ENCODE measurements at regions not wholly inside any gene's neighbourhood (a gene's known extent, or its start where the extent isn't known, plus 50 kb on each side); places are given as distances from the start of the nearest gene placed in this dataset.

GRCh38 chr6:146878168-146878951 lies 279.6 kb downstream of the ADGB start:
- no peaks in the 10 kb centered on the region for H3K9me3 ChIP-seq (ENCODE audit: control insufficient read depth, low read length)
- H3K27ac ChIP-seq (ENCODE audit: low read length): no peak overlapping the region
- H3K4me3 ChIP-seq (ENCODE audit: low read length): no peak overlapping the region
- 82% methylated on average over 1 of the region's 1 CpG for WGBS
- no peak for ATAC-seq
- H3K27me3 ChIP-seq (ENCODE audit: control insufficient read depth, insufficient read depth): no peaks in the 10 kb centered on the region
- DNase-seq: no peak
- no peaks in the 10 kb centered on the region for H3K4me1 ChIP-seq (ENCODE audit: control insufficient read depth, insufficient read depth, low read length)
- intact Hi-C loops (cut with DNase I): no loop called here

GRCh38 chr6:146878952-146879340 lies 280.2 kb downstream of the ADGB start:
- ATAC-seq: no peak
- no peak for DNase-seq
- Histone ChIP-seq H3K27me3 (ENCODE audit: control insufficient read depth, insufficient read depth) (no peaks in the 10 kb centered on the region), H3K4me1 (ENCODE audit: control insufficient read depth, insufficient read depth, low read length) (no peaks in the 10 kb centered on the region), H3K4me3 (ENCODE audit: low read length) (no peak overlapping the region), H3K9me3 (ENCODE audit: control insufficient read depth, low read length) (no peaks in the 10 kb centered on the region), H3K27ac (ENCODE audit: low read length) (no peak overlapping the region)
- intact Hi-C loops (cut with DNase I): no loop called here
- 83% methylated on average over 2 of the region's 2 CpGs for WGBS

- WGBS: 64% methylated on average over 4 of the region's 4 CpGs
- Histone ChIP-seq H3K4me3 (ENCODE audit: low read length) (no peak overlapping the region), H3K4me1 (ENCODE audit: control insufficient read depth, insufficient read depth, low read length) (no peaks in the 10 kb centered on the region), H3K27me3 (ENCODE audit: control insufficient read depth, insufficient read depth) (no peaks in the 10 kb centered on the region), H3K9me3 (ENCODE audit: control insufficient read depth, low read length) (no peaks in the 10 kb centered on the region), H3K27ac (ENCODE audit: low read length) (no peak overlapping the region)
- no peak for DNase-seq
- ATAC-seq: no peak
- intact Hi-C loops (cut with DNase I): no loop called here
Observed at GRCh38 chr6:146879406-146880117, 280.8 kb downstream of the ADGB start.

GRCh38 chr6:146881228-146882181 lies 282.7 kb downstream of the ADGB start:
- no peak for ATAC-seq
- 78% methylated on average over 9 of the region's 9 CpGs for WGBS
- no peak for DNase-seq
- Histone ChIP-seq H3K4me1 (ENCODE audit: control insufficient read depth, insufficient read depth, low read length) (no peaks in the 10 kb centered on the region), H3K9me3 (ENCODE audit: control insufficient read depth, low read length) (no peaks in the 10 kb centered on the region), H3K27me3 (ENCODE audit: control insufficient read depth, insufficient read depth) (no peaks in the 10 kb centered on the region), H3K4me3 (ENCODE audit: low read length) (no peak overlapping the region), H3K27ac (ENCODE audit: low read length) (no peak overlapping the region)
- intact Hi-C loops (cut with DNase I): no loop called here

- 92% methylated on average over 4 of the region's 4 CpGs for WGBS
- no peak for ATAC-seq
- H3K9me3 ChIP-seq (ENCODE audit: control insufficient read depth, low read length): no peaks in the 10 kb centered on the region
- no peak overlapping the region for H3K27ac ChIP-seq (ENCODE audit: low read length)
- DNase-seq: no peak
- H3K27me3 ChIP-seq (ENCODE audit: control insufficient read depth, insufficient read depth): no peaks in the 10 kb centered on the region
- H3K4me1 ChIP-seq (ENCODE audit: control insufficient read depth, insufficient read depth, low read length): no peaks in the 10 kb centered on the region
- no peak overlapping the region for H3K4me3 ChIP-seq (ENCODE audit: low read length)
- intact Hi-C loops (cut with DNase I): no loop called here
Observed at GRCh38 chr6:146883640-146884531, 285.1 kb downstream of the ADGB start.

GRCh38 chr6:146884728-146885127 lies 286.0 kb downstream of the ADGB start:
- H3K9me3 ChIP-seq (ENCODE audit: control insufficient read depth, low read length): no peaks in the 10 kb centered on the region
- H3K4me1 ChIP-seq (ENCODE audit: control insufficient read depth, insufficient read depth, low read length): no peaks in the 10 kb centered on the region
- WGBS: 94% methylated on average over 2 of the region's 2 CpGs
- no peak overlapping the region for H3K4me3 ChIP-seq (ENCODE audit: low read length)
- DNase-seq (no peak), ATAC-seq (no peak)
- no peaks in the 10 kb centered on the region for H3K27me3 ChIP-seq (ENCODE audit: control insufficient read depth, insufficient read depth)
- no peak overlapping the region for H3K27ac ChIP-seq (ENCODE audit: low read length)
- intact Hi-C loops (cut with DNase I): no loop called here

GRCh38 chr6:146885708-146886457 lies 287.1 kb downstream of the ADGB start:
- Histone ChIP-seq H3K27ac (ENCODE audit: low read length) (no peak overlapping the region), H3K4me3 (ENCODE audit: low read length) (no peak overlapping the region), H3K27me3 (ENCODE audit: control insufficient read depth, insufficient read depth) (no peaks in the 10 kb centered on the region), H3K4me1 (ENCODE audit: control insufficient read depth, insufficient read depth, low read length) (no peaks in the 10 kb centered on the region), H3K9me3 (ENCODE audit: control insufficient read depth, low read length) (no peaks in the 10 kb centered on the region)
- DNase-seq: no peak
- intact Hi-C loops (cut with DNase I): no loop called here
- WGBS: 59% methylated on average over 4 of the region's 4 CpGs
- ATAC-seq: no peak

- H3K27ac ChIP-seq (ENCODE audit: low read length): no peak overlapping the region
- no peak overlapping the region for H3K4me3 ChIP-seq (ENCODE audit: low read length)
- ATAC-seq (no peak), DNase-seq (no peak)
- H3K27me3 ChIP-seq (ENCODE audit: control insufficient read depth, insufficient read depth): no peaks in the 10 kb centered on the region
- intact Hi-C loops (cut with DNase I): no loop called here
- H3K9me3 ChIP-seq (ENCODE audit: control insufficient read depth, low read length): no peaks in the 10 kb centered on the region
- no peaks in the 10 kb centered on the region for H3K4me1 ChIP-seq (ENCODE audit: control insufficient read depth, insufficient read depth, low read length)
- WGBS: 87% methylated on average over 5 of the region's 5 CpGs
Observed at GRCh38 chr6:146886587-146887446, 288.0 kb downstream of the ADGB start.

GRCh38 chr6:146887447-146888077 lies 288.8 kb downstream of the ADGB start:
- Histone ChIP-seq H3K27me3 (ENCODE audit: control insufficient read depth, insufficient read depth) (no peaks in the 10 kb centered on the region), H3K9me3 (ENCODE audit: control insufficient read depth, low read length) (no peaks in the 10 kb centered on the region), H3K4me1 (ENCODE audit: control insufficient read depth, insufficient read depth, low read length) (no peaks in the 10 kb centered on the region), H3K4me3 (ENCODE audit: low read length) (no peak overlapping the region), H3K27ac (ENCODE audit: low read length) (no peak overlapping the region)
- intact Hi-C loops (cut with DNase I): no loop called here
- ATAC-seq (no peak), DNase-seq (no peak)
- WGBS: 86% methylated on average over 7 of the region's 7 CpGs

Measured in right cardiac atrium (tissue), 5 donors.